CD14-positive monocyte (primary cell): ENCODE measurements at regions not wholly inside any gene's neighbourhood (a gene's known extent, or its start where the extent isn't known, plus 50 kb on each side); places are given as distances from the start of the nearest gene placed in this dataset.

Experiments
- DNase-seq, 3 donors: peaks; one replicate each; pipeline ENCODE4 v3.0.0-alpha.2; 2011 to 2022
- H2AFZ ChIP-seq: 2 replicates; pipeline ENCODE4 v1.6.0; 2012; ENCODE audit warnings: mild to moderate bottlenecking, low read depth, low read length, inconsistent platforms; ENCODE audit not compliant: insufficient read depth, poor library complexity, severe bottlenecking
- H3K27ac ChIP-seq, 2 donors: 1 replicate in 1 of 2; 2 replicates in 1 of 2; pipeline ENCODE4 v1.5.1; 2012 to 2013; ENCODE audit warnings: low read length in 2 of 2, control low read depth in 1 of 2, inconsistent platforms in 1 of 2, low read depth in 1 of 2, mild to moderate bottlenecking in 1 of 2
- H3K27me3 ChIP-seq, 2 donors: one replicate each; pipeline versions ENCODE4 v1.6.0 to v1.6.1; 2011 to 2013; ENCODE audit warnings: low read length in 2 of 2; ENCODE audit not compliant: control insufficient read depth in 2 of 2, insufficient read depth in 2 of 2
- H3K36me3 ChIP-seq, 2 donors: replicated peaks in 1 of 2; 1 replicate in 1 of 2; 2 replicates in 1 of 2; pipeline versions ENCODE4 v1.5.1 to v1.6.1; 2012 to 2013; ENCODE audit warnings: low read length in 2 of 2, control low read depth in 1 of 2, inconsistent platforms in 1 of 2, mild to moderate bottlenecking in 1 of 2; ENCODE audit not compliant: insufficient read depth in 2 of 2, control insufficient read depth in 1 of 2
- H3K4me1 ChIP-seq, 2 donors: 1 replicate in 1 of 2; 2 replicates in 1 of 2; pipeline versions ENCODE4 v1.5.1 to v1.6.1; 2012 to 2013; ENCODE audit warnings: low read length in 2 of 2, control low read depth in 1 of 2, inconsistent platforms in 1 of 2, mild to moderate bottlenecking in 1 of 2, moderate library complexity in 1 of 2; ENCODE audit not compliant: insufficient read depth in 2 of 2, control insufficient read depth in 1 of 2
- H3K4me2 ChIP-seq: replicated peaks from 2 replicates; pipeline ENCODE3; 2012; ENCODE audit warnings: low read length, moderate library complexity, mild to moderate bottlenecking; ENCODE audit not compliant: poor library complexity, severe bottlenecking; ENCODE audit errors: extremely low read depth
- H3K4me3 ChIP-seq, 3 experiments: fragments of 200-600 bp in 1 of 3; sonication (generic) in 1 of 3; replicated peaks in 1 of 3; 1 replicate in 2 of 3; 2 replicates in 1 of 3; pipeline ENCODE4 v1.5.1; 2011 to 2013; ENCODE audit warnings: low read length in 3 of 3, mild to moderate bottlenecking in 3 of 3, control low read depth in 2 of 3, low read depth in 2 of 3, inconsistent platforms in 1 of 3, moderate library complexity in 1 of 3
- H3K79me2 ChIP-seq: 2 replicates; pipeline ENCODE4 v1.6.0; 2012; ENCODE audit warnings: mild to moderate bottlenecking, control low read depth, inconsistent platforms, low read length, moderate library complexity; ENCODE audit not compliant: insufficient read depth
- H3K9ac ChIP-seq: 2 replicates; pipeline ENCODE4 v1.6.0; 2017; ENCODE audit warnings: low read length, mild to moderate bottlenecking; ENCODE audit not compliant: insufficient read depth, poor library complexity, severe bottlenecking
- H3K9me3 ChIP-seq, 2 donors: replicated peaks in 1 of 2; 1 replicate in 1 of 2; 2 replicates in 1 of 2; pipeline versions ENCODE4 v1.5.1 to v1.6.1; 2012 to 2013; ENCODE audit warnings: low read length in 2 of 2, control low read depth in 1 of 2; ENCODE audit not compliant: control insufficient read depth in 1 of 2, insufficient read depth in 1 of 2
- H4K20me1 ChIP-seq: 2 replicates; pipeline ENCODE4 v1.6.0; 2012; ENCODE audit warnings: mild to moderate bottlenecking, low read length, control low read depth, moderate library complexity; ENCODE audit not compliant: insufficient read depth
- H3K27ac Mint-ChIP-seq, 7 donors: one replicate each; pipeline ENCODE4 v1.8.0; 2020; ENCODE audit warnings: mild to moderate bottlenecking in 7 of 7, mixed read lengths in 7 of 7, moderate library complexity in 6 of 7, inconsistent platforms in 2 of 7
- H3K27me3 Mint-ChIP-seq, 3 donors: one replicate each; pipeline ENCODE4 v1.8.0; 2021 to 2022; ENCODE audit warnings: low read depth in 3 of 3, mild to moderate bottlenecking in 3 of 3, mixed read lengths in 3 of 3, moderate library complexity in 3 of 3, inconsistent platforms in 1 of 3
- H3K36me3 Mint-ChIP-seq, 2 donors: one replicate each; pipeline ENCODE4 v1.8.0; 2020; ENCODE audit warnings: mixed read lengths in 2 of 2, inconsistent platforms in 1 of 2, mild to moderate bottlenecking in 1 of 2
- H3K4me1 Mint-ChIP-seq: one replicate; pipeline ENCODE4 v1.8.0; 2020; ENCODE audit warnings: mild to moderate bottlenecking, mixed read lengths
- H3K4me3 Mint-ChIP-seq, 2 donors: one replicate each; pipeline ENCODE4 v1.8.0; 2020; ENCODE audit warnings: mild to moderate bottlenecking in 2 of 2, mixed read lengths in 2 of 2, moderate library complexity in 1 of 2
- H3K9me3 Mint-ChIP-seq, 7 donors: one replicate each; pipeline ENCODE4 v1.8.0; 2020 to 2022; ENCODE audit warnings: mixed read lengths in 7 of 7, mild to moderate bottlenecking in 6 of 7, moderate library complexity in 6 of 7, inconsistent platforms in 2 of 7
- CTCF ChIP-seq: fragments of 200-600 bp; IDR thresholded peaks from one replicate; pipeline ENCODE4 v1.8.0; 2022; ENCODE audit warnings: antibody characterized with exemption, mild to moderate bottlenecking
- WGBS: methylation state at CpG from one replicate; pipeline ENCODE4 v1.1.5; 2013; ENCODE audit warnings: missing lambda C conversion rate; ENCODE audit not compliant: insufficient coverage; 5-methylcytosine and 5-hydroxymethylcytosine counted together
- intact Hi-C, 2 donors: fragments of 100-400 bp; cut with micrococcal nuclease; formaldehyde crosslinking; loops; one replicate each; pipeline versions ENCODE4 v1.15.0 to v1.15.1; 2023

- H3K4me1 ChIP-seq: no peaks in the 10 kb centered on the region
- H2AFZ ChIP-seq: no peak overlapping the region
- no peaks in the 10 kb centered on the region for H3K79me2 ChIP-seq
- no peak for TF ChIP-seq CTCF
- H3K9ac ChIP-seq: no peak overlapping the region
- Mint-ChIP-seq H3K27me3 (no peaks in the 10 kb centered on the region), H3K4me3 (no peak overlapping the region), H3K4me1 (no peaks in the 10 kb centered on the region), H3K27ac (no peak overlapping the region), H3K36me3 (no peaks in the 10 kb centered on the region), H3K9me3 (peaks cover 0 to 6% (median 2%) of the 10 kb centered on the region in 7 donors)
- DNase-seq: no peak
- no peak overlapping the region for H3K4me3 ChIP-seq
- no peaks in the 10 kb centered on the region for H3K27me3 ChIP-seq
- H3K36me3 ChIP-seq: no peaks in the 10 kb centered on the region
- no peak overlapping the region for H3K4me2 ChIP-seq
- no peaks in the 10 kb centered on the region for H3K9me3 ChIP-seq
- no peak overlapping the region for H3K27ac ChIP-seq
- intact Hi-C loops: no loop called here
- H4K20me1 ChIP-seq: no peaks in the 10 kb centered on the region
Measured at GRCh38 chr2:155030296-155030695, 331.8 kb downstream of the KCNJ3 start.

GRCh38 chr2:155026651-155027174 is 328.2 kb downstream of the KCNJ3 start:
- intact Hi-C loops: no loop called here
- no peak for TF ChIP-seq CTCF
- H3K9me3 ChIP-seq: no peaks in the 10 kb centered on the region
- no peaks in the 10 kb centered on the region for H3K79me2 ChIP-seq
- Mint-ChIP-seq H3K27ac (no peak overlapping the region), H3K4me1 (no peaks in the 10 kb centered on the region), H3K4me3 (no peak overlapping the region), H3K9me3 (peaks cover 0 to 6% (median 1%) of the 10 kb centered on the region in 7 donors), H3K27me3 (no peaks in the 10 kb centered on the region), H3K36me3 (no peaks in the 10 kb centered on the region)
- no peaks in the 10 kb centered on the region for H3K36me3 ChIP-seq
- H2AFZ ChIP-seq: no peak overlapping the region
- no peaks in the 10 kb centered on the region for H3K4me1 ChIP-seq
- no peak overlapping the region for H3K4me2 ChIP-seq
- no peak overlapping the region for H3K27ac ChIP-seq
- no peaks in the 10 kb centered on the region for H3K27me3 ChIP-seq
- no peak overlapping the region for H3K4me3 ChIP-seq
- no peak overlapping the region for H3K9ac ChIP-seq
- no CpG with 5 or more reads among the region's 1 CpG for whole genome bisulfite sequencing
- no peaks in the 10 kb centered on the region for H4K20me1 ChIP-seq
- no peak for DNase-seq
